A673 (cell line): ENCODE measurements at regions not wholly inside any gene's neighbourhood (a gene's known extent, or its start where the extent isn't known, plus 50 kb on each side); places are given as distances from the start of the nearest gene placed in this dataset.

ENCODE experiments used
- BruUV-seq: library from RNA; stranded (reverse); fragments of 400-500 nt; replicated peaks from 2 replicates; lab custom pipeline; 2021; lab: Mats Ljungman, UMichigan
- CTCF ChIA-PET: fragments of 300-600 bp; sonication (Branson Sonifier 250); formaldehyde crosslinking; loops from one replicate; lab custom pipeline; 2022; ENCODE audit warnings: antibody characterized with exemption; lab: Charles Lee
- POLR2A ChIA-PET: fragments of 300-600 bp; sonication (Branson Sonifier 250); formaldehyde crosslinking; loops from one replicate; lab custom pipeline; 2022; ENCODE audit warnings: antibody characterized with exemption; ENCODE audit not compliant: low non-redundant PET; lab: Charles Lee
- DNase-seq: peaks from one replicate; pipeline ENCODE4 v3.0.0-alpha.2; 2015; ENCODE audit warnings: low spot score
- H3K27ac ChIP-seq: fragments of 200-600 bp; sonication (generic); 2 replicates; pipeline ENCODE4 v1.5.1; 2016; ENCODE audit warnings: mixed run types, low read depth, mild to moderate bottlenecking, mixed read lengths, antibody characterized with exemption, low read length; ENCODE audit not compliant: poor library complexity, severe bottlenecking
- H3K27me3 ChIP-seq: fragments of 200-600 bp; sonication (generic); replicated peaks from 2 replicates; pipeline ENCODE4 v1.6.1; 2017; ENCODE audit warnings: mixed run types, low read depth, mild to moderate bottlenecking, mixed read lengths, antibody characterized with exemption, low read length; ENCODE audit not compliant: insufficient read depth, poor library complexity
- H3K36me3 ChIP-seq: fragments of 200-600 bp; sonication (generic); 2 replicates; pipeline ENCODE4 v1.6.1; 2016; ENCODE audit warnings: mixed run types, mild to moderate bottlenecking, mixed read lengths, antibody characterized with exemption, low read length; ENCODE audit not compliant: insufficient read depth, poor library complexity, severe bottlenecking
- H3K4me1 ChIP-seq: fragments of 200-600 bp; sonication (generic); 2 replicates; pipeline ENCODE4 v1.6.1; 2017; ENCODE audit warnings: mixed run types, mild to moderate bottlenecking, mixed read lengths, antibody characterized with exemption, low read length; ENCODE audit not compliant: insufficient read depth, poor library complexity, severe bottlenecking
- H3K4me3 ChIP-seq: fragments of 200-600 bp; sonication (generic); 2 replicates; pipeline ENCODE4 v1.5.1; 2016; ENCODE audit warnings: low read depth, mixed run types, mild to moderate bottlenecking, mixed read lengths, low read length; ENCODE audit not compliant: poor library complexity, severe bottlenecking
- H3K9me3 ChIP-seq: fragments of 200-600 bp; sonication (generic); 2 replicates; pipeline ENCODE4 v1.6.1; 2016; ENCODE audit warnings: mixed run types, low read depth, mild to moderate bottlenecking, mixed read lengths, antibody characterized with exemption, low read length; ENCODE audit not compliant: poor library complexity, severe bottlenecking
- CTCF ChIP-seq: fragments of 300-800, 200-600 bp; sonication (generic); conservative IDR thresholded peaks from 2 replicates; pipeline ENCODE4 v1.5.1; 2017; ENCODE audit warnings: low read depth, mild to moderate bottlenecking, antibody characterized with exemption, low read length, moderate library complexity, mixed read lengths
- EZH2 ChIP-seq: fragments of 200-600 bp; sonication (generic); IDR thresholded peaks from 2 replicates; pipeline ENCODE4 v1.6.1; 2017; ENCODE audit warnings: borderline replicate concordance, low read depth, mild to moderate bottlenecking, mixed read lengths, antibody characterized with exemption, low read length; ENCODE audit not compliant: poor library complexity, severe bottlenecking
- intact Hi-C: fragments of 100-400 bp; cut with micrococcal nuclease; formaldehyde crosslinking; loops from one replicate; pipeline ENCODE4 v1.10.0; 2022; ENCODE audit not compliant: unreplicated experiment

GRCh38 chr15:34663101-34663500 lies 79.7 kb upstream of the GOLGA8B start:
- intact Hi-C loops, result no loop called here
- BruUV-seq, result no TSS peak
- H3K9me3 ChIP-seq, result no peaks in the 10 kb centered on the region
- POLR2A ChIA-PET, result no interaction called here
- H3K36me3 ChIP-seq, result no peaks in the 10 kb centered on the region
- no peaks in the 10 kb centered on the region for H3K4me1 ChIP-seq
- H3K4me3 ChIP-seq, result no peak overlapping the region
- CTCF ChIA-PET, result interaction anchor here (0.7 kb wide), 1 partner anchor 39 kb away, joined by 3 read pairs; no protein-coding TSS in a partner anchor
- peaks cover 43% of the 10 kb centered on the region for H3K27me3 ChIP-seq
- H3K27ac ChIP-seq, result no peak overlapping the region
- DNase-seq, result no peak
- TF ChIP-seq EZH2 (no peak), CTCF (no peak)

- Histone ChIP-seq H3K27me3 (peaks cover 7% of the 10 kb centered on the region), H3K27ac (no peak overlapping the region), H3K9me3 (no peaks in the 10 kb centered on the region), H3K36me3 (no peaks in the 10 kb centered on the region), H3K4me3 (no peak overlapping the region), H3K4me1 (no peaks in the 10 kb centered on the region)
- intact Hi-C loops, result no loop called here
- TF ChIP-seq CTCF (no peak), EZH2 (no peak)
- DNase-seq, result no peak
- ChIA-PET CTCF (no interaction called here), POLR2A (no interaction called here)
- no TSS peak for BruUV-seq
Measured at GRCh38 chr15:34659056-34659455, 75.6 kb upstream of the GOLGA8B start.

- no peaks in the 10 kb centered on the region for H3K4me1 ChIP-seq
- intact Hi-C loops, result no loop called here
- H3K27ac ChIP-seq, result no peak overlapping the region
- no peak for DNase-seq
- H3K4me3 ChIP-seq, result no peak overlapping the region
- CTCF ChIA-PET, result no interaction called here
- H3K36me3 ChIP-seq, result no peaks in the 10 kb centered on the region
- BruUV-seq, result no TSS peak
- TF ChIP-seq EZH2 (no peak), CTCF (no peak)
- H3K9me3 ChIP-seq, result no peaks in the 10 kb centered on the region
- POLR2A ChIA-PET, result no interaction called here
- no peaks in the 10 kb centered on the region for H3K27me3 ChIP-seq
Measured at GRCh38 chr15:34657469-34658127, 74.1 kb upstream of the GOLGA8B start.
